Left ventricle myocardium inferior (tissue), 1 donor: ENCODE measurements at regions not wholly inside any gene's neighbourhood (a gene's known extent, or its start where the extent isn't known, plus 50 kb on each side); places are given as distances from the start of the nearest gene placed in this dataset.
"Not testable (repeated sequence)": the region's sequence is repeated elsewhere in the genome, so short reads cannot be mapped to it uniquely, and the experiment has no call there.

ENCODE experiments used
- DNase-seq: peaks from one replicate; pipeline ENCODE4 v3.0.0-alpha.2; 2020
- H3K27ac ChIP-seq: fragments of 200-600 bp; replicated peaks from 2 replicates; pipeline ENCODE4 v1.8.0; 2021
- H3K27me3 ChIP-seq: fragments of 200-600 bp; 2 replicates; pipeline ENCODE4 v1.8.0; 2021; ENCODE audit warnings: low read depth
- H3K36me3 ChIP-seq: fragments of 200-600 bp; 2 replicates; pipeline ENCODE4 v1.8.0; 2021
- H3K4me1 ChIP-seq: fragments of 200-600 bp; 2 replicates; pipeline ENCODE4 v1.8.0; 2021
- H3K4me3 ChIP-seq: fragments of 200-600 bp; 2 replicates; pipeline ENCODE4 v1.8.0; 2021; ENCODE audit warnings: mild to moderate bottlenecking, moderate library complexity
- H3K9me3 ChIP-seq: fragments of 200-600 bp; replicated peaks from 2 replicates; pipeline ENCODE4 v1.8.0; 2021
- CTCF ChIP-seq: fragments of 200-600 bp; IDR thresholded peaks from 2 replicates; pipeline ENCODE4 v1.8.0; 2021; ENCODE audit warnings: antibody characterized with exemption, mild to moderate bottlenecking, borderline replicate concordance
- intact Hi-C: fragments of 100-400 bp; cut with micrococcal nuclease; formaldehyde crosslinking; loops from one replicate; pipeline ENCODE4 v1.11.0; 2022
- donor health status: DM: no; HTN: yes; CAD: no; lungs with severe emphysema.

GRCh38 chr13:85982102-85982501 is 182.9 kb upstream of the SLITRK6 start:
- Histone ChIP-seq H3K4me1 (no peaks in the 10 kb centered on the region), H3K36me3 (no peaks in the 10 kb centered on the region), H3K9me3 (peaks cover 18% of the 10 kb centered on the region), H3K4me3 (no peak overlapping the region), H3K27ac (no peak overlapping the region), H3K27me3 (no peaks in the 10 kb centered on the region)
- intact Hi-C loops, result no loop called here
- TF ChIP-seq CTCF, result no peak
- no peak for DNase-seq

DNA sequence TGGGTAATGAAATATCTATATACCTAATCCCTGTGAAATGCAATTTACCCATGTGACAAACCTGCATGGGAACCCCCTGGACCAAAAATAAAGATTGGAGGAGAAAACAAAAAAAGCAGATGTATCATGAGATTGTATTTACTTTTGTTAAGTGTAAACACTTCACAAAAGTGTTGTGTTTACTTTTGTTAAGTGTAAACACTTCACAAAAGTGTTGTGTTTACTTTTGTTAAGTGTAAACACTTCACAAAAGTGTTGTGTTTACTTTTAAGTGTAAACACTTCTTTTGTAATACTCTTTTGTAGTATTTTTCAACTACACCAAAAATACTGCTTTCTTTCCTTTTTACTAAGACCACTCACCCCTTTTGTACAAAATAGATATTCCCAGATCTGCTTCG is 181.2 kb upstream of the SLITRK6 start:
- DNase-seq, H3K36me3 ChIP-seq, intact Hi-C loops, H3K27me3 ChIP-seq, H3K4me3 ChIP-seq, H3K4me1 ChIP-seq, H3K27ac ChIP-seq: not testable (repeated sequence)
- peaks cover 18% of the 10 kb centered on the region for H3K9me3 ChIP-seq

GRCh38 chr13:85976242-85976641 is 177.0 kb upstream of the SLITRK6 start:
- peaks cover 5% of the 10 kb centered on the region for H3K9me3 ChIP-seq
- no peak overlapping the region for H3K27ac ChIP-seq
- H3K27me3 ChIP-seq, result no peaks in the 10 kb centered on the region
- intact Hi-C loops, result no loop called here
- no peaks in the 10 kb centered on the region for H3K4me1 ChIP-seq
- no peak for TF ChIP-seq CTCF
- no peak overlapping the region for H3K4me3 ChIP-seq
- no peak for DNase-seq
- H3K36me3 ChIP-seq, result no peaks in the 10 kb centered on the region

- Histone ChIP-seq H3K27me3 (no peaks in the 10 kb centered on the region), H3K4me3 (no peak overlapping the region), H3K4me1 (no peaks in the 10 kb centered on the region), H3K27ac (no peak overlapping the region), H3K9me3 (no peaks in the 10 kb centered on the region), H3K36me3 (no peaks in the 10 kb centered on the region)
- intact Hi-C loops, result no loop called here
- TF ChIP-seq CTCF, result no peak
- DNase-seq, result no peak
Measured at GRCh38 chr13:85974608-85975366, 175.6 kb upstream of the SLITRK6 start.

DNA sequence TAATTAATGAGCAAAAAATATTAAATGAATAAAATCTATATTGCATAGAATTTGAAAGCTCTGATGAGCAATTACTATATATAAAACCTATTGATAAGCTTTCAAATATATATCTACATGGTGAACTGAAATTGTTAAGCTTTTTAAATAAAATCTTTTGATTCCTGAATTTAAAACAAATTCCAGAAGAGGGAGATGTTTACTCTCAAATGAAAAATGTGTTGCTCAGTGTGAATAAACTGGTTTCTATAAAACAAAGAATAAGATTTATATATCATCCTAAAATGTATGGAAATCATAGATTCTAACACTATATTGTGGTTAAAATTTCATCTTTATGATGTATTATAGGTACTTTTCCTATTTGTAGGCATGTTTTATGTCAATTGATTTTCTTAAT is 171.5 kb upstream of the SLITRK6 start:
- no peak for TF ChIP-seq CTCF
- intact Hi-C loops, result no loop called here
- no peaks in the 10 kb centered on the region for H3K36me3 ChIP-seq
- no peaks in the 10 kb centered on the region for H3K9me3 ChIP-seq
- no peaks in the 10 kb centered on the region for H3K4me1 ChIP-seq
- no peak for DNase-seq
- no peak overlapping the region for H3K27ac ChIP-seq
- H3K4me3 ChIP-seq, result no peak overlapping the region
- no peaks in the 10 kb centered on the region for H3K27me3 ChIP-seq

DNA sequence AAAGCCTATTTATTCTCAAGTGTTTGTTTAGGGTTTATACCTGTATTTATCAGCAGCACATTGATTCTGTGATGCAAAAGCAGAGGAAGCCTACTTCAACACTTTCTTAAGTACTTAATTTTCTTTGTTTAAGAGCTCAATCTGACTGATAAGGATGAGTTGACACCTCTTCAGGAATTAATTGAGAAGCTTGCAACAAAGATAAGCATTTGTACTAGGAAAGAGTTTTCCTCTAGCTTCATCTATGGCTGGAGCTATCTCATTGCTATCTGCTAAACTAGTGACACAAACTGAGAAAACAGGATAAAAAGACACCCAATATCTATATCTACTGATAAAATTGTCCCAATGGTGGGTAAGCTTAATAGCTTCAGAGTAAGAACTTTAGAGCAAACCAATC is 170.1 kb upstream of the SLITRK6 start:
- H3K4me1 ChIP-seq, result no peaks in the 10 kb centered on the region
- H3K36me3 ChIP-seq, result no peaks in the 10 kb centered on the region
- H3K27ac ChIP-seq, result no peak overlapping the region
- H3K9me3 ChIP-seq, result no peaks in the 10 kb centered on the region
- H3K27me3 ChIP-seq, result no peaks in the 10 kb centered on the region
- no peak for TF ChIP-seq CTCF
- DNase-seq, result no peak
- H3K4me3 ChIP-seq, result no peak overlapping the region
- intact Hi-C loops, result no loop called here
